ENCODE measurements at regions not wholly inside any gene's neighbourhood (a gene's known extent, or its start where the extent isn't known, plus 50 kb on each side); places are given as distances from the start of the nearest gene placed in this dataset.

DNA sequence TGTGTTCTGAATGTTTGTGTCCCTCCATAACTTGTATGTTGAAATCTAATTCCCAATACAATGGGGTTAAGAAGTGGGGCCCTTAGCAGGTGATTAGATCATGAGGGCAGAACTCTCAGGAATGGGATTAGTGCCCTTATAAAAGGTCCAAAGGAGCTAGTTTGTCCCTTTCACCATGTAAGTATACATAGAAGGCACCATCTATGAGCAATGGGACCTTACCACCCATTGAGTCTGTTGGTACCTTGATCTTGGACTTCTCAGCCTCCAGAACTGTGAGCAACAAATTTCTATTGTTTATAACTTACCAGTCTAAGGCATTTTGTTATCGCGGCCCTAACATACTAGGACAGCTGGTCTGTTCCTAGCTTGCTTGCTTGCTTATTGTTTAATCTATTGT is 106.3 kb downstream of the MYCN start:
- WGBS, result 98% methylated on average over 2 of the region's 2 CpGs
- no peaks in the 10 kb centered on the region for H3K4me1 ChIP-seq (replicated peaks)
- TF ChIP-seq POLR2AphosphoS5 (IDR thresholded peaks at IDR 0.05), result no peak
- TF ChIP-seq POLR2A (IDR thresholded peaks at IDR 0.05), result no peak
- TF ChIP-seq, protein P1, sequence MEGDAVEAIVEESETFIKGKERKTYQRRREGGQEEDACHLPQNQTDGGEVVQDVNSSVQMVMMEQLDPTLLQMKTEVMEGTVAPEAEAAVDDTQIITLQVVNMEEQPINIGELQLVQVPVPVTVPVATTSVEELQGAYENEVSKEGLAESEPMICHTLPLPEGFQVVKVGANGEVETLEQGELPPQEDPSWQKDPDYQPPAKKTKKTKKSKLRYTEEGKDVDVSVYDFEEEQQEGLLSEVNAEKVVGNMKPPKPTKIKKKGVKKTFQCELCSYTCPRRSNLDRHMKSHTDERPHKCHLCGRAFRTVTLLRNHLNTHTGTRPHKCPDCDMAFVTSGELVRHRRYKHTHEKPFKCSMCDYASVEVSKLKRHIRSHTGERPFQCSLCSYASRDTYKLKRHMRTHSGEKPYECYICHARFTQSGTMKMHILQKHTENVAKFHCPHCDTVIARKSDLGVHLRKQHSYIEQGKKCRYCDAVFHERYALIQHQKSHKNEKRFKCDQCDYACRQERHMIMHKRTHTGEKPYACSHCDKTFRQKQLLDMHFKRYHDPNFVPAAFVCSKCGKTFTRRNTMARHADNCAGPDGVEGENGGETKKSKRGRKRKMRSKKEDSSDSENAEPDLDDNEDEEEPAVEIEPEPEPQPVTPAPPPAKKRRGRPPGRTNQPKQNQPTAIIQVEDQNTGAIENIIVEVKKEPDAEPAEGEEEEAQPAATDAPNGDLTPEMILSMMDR (IDR thresholded peaks at IDR 0.05), result no peak
- no peak overlapping the region for H3K4me3 ChIP-seq
- H3K27ac ChIP-seq, result no peak overlapping the region
- H3K36me3 ChIP-seq, result no peaks in the 10 kb centered on the region
- no peaks in the 10 kb centered on the region for H3K9me3 ChIP-seq
- intact Hi-C loops (cut with DNase I), result no loop called here
- no peaks in the 10 kb centered on the region for H3K27me3 ChIP-seq (replicated peaks; ENCODE audit: insufficient read depth)
- no peak for DNase-seq (ENCODE audit: low spot score)

DNA sequence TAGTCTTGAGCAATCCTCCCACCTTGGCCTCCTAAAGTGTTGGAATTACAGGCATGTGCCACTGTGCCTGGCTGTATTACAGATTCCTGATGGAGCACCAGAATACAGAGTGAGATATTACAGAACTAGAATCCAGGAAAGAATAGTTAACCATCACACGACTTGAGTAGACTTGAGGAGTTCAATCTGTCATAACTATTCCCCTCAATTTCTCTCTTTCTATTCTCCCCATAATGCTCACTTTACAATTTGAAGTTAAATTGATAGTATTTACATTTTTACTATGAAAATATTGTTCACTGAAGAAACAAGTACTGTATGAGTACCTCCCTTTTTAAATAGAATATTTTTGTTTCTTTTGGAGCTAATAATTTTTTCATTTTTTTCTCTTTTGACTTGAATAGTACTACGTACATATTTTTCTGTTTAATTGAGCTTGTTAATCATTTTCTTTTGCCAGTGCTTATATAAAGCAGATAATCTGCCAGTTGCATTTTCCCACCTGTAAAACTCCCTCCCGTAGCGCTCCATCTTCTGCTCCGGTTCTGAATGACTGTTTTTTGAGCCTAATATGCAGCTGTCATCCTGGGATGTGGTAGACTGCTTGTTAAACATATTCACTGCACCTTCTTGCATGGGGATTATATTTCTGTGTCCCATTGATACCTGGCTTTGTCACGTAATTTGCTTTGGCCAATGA is 105.5 kb downstream of the MYCN start:
- Histone ChIP-seq H3K4me3 (no peak overlapping the region), H3K9me3 (no peaks in the 10 kb centered on the region), H3K4me1 (replicated peaks) (no peaks in the 10 kb centered on the region), H3K27ac (no peak overlapping the region), H3K36me3 (no peaks in the 10 kb centered on the region), H3K27me3 (replicated peaks; ENCODE audit: insufficient read depth) (peaks cover under 1% of the 10 kb centered on the region)
- intact Hi-C loops (cut with DNase I), result no loop called here
- no peak for TF ChIP-seq POLR2AphosphoS5 (IDR thresholded peaks at IDR 0.05)
- TF ChIP-seq, protein P1 (IDR thresholded peaks at IDR 0.05), result no peak
- TF ChIP-seq POLR2A (IDR thresholded peaks at IDR 0.05), result no peak
- DNase-seq (ENCODE audit: low spot score), result no peak
- 71% methylated on average over 6 of the region's 6 CpGs for WGBS

DNA sequence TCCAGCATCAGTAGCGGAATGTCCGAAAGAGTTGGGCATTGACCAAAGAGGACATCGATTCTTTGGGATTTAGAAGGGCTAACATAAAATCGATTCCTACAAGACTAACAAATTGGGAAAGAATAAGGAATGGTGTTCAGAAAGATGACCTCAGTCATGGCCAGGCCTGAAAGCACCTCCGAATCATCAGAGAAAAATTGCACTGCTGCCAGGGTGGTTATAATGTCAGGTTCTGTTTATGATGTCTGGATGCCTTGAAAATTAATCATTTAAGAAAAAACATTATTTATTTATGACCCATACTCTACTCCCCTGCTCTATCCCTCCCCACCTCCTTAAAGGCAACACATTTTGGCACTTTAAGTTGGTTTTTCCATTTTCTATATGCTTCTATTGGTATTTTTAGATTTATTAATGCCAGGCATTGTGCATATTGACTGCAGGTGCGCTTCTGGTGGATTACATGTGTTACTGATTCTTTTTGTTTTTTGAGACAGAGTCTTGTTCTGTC is 104.7 kb downstream of the MYCN start:
- 94% methylated on average over 6 of the region's 6 CpGs for WGBS

DNA sequence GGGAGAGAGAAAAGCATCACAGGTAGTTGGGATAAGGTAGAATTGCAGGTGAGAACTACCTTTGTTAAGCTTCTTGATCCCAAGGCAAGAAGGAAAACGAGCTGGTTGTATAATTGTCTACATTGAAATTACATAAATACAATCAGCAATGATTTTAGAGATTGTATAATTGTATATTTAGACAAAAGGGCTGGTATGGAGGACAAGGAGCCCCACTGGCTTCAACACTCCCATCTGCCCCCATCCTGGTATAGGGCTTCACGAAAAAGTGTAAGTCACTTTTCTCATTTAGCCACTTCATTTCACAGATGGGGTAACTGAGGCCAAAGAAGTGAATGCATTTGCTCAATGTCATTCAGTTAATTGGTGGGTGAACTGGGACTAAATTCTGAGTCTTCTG is 103.3 kb downstream of the MYCN start:
- Histone ChIP-seq H3K36me3 (no peaks in the 10 kb centered on the region), H3K4me3 (no peak overlapping the region), H3K27ac (no peak overlapping the region), H3K9me3 (no peaks in the 10 kb centered on the region), H3K27me3 (replicated peaks; ENCODE audit: insufficient read depth) (peaks cover 3% of the 10 kb centered on the region), H3K4me1 (replicated peaks) (no peaks in the 10 kb centered on the region)
- intact Hi-C loops (cut with DNase I), result no loop called here
- WGBS, result 92% methylated on average over 2 of the region's 2 CpGs
- no peak for DNase-seq (ENCODE audit: low spot score)
- TF ChIP-seq POLR2A (IDR thresholded peaks at IDR 0.05), result no peak
- TF ChIP-seq, protein P1 (IDR thresholded peaks at IDR 0.05), result no peak
- no peak for TF ChIP-seq POLR2AphosphoS5 (IDR thresholded peaks at IDR 0.05)

More for the DNA sequence above, 104.7 kb downstream of the MYCN start:
- H3K36me3 ChIP-seq, result no peaks in the 10 kb centered on the region
- TF ChIP-seq POLR2AphosphoS5 (IDR thresholded peaks at IDR 0.05), result no peak
- TF ChIP-seq, protein P1 (IDR thresholded peaks at IDR 0.05), result no peak
- no peaks in the 10 kb centered on the region for H3K4me1 ChIP-seq (replicated peaks)
- intact Hi-C loops (cut with DNase I), result no loop called here
- H3K27ac ChIP-seq, result no peak overlapping the region
- DNase-seq (ENCODE audit: low spot score), result no peak
- H3K4me3 ChIP-seq, result no peak overlapping the region
- peaks cover 3% of the 10 kb centered on the region for H3K27me3 ChIP-seq (replicated peaks; ENCODE audit: insufficient read depth)
- no peaks in the 10 kb centered on the region for H3K9me3 ChIP-seq

DNA sequence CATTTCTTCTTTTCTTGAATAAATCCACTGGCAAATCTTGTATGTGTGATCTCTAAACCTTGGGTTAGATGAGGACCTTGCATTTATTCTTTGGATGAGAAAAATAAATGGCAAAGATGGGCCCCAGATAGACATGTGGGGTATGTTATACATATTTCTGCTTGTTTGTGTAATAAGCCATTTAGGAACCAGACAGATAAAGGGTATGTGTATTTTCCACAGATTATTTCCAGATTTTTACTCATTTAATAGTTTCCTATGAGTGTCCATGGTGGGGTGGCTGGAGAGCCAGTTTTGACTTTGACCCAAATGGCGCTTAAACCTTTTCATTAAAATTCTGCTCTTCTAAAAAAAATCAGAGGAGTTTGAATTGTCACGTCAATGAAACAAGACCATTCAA is 102.8 kb downstream of the MYCN start:
- Histone ChIP-seq H3K36me3 (no peaks in the 10 kb centered on the region), H3K4me1 (replicated peaks) (no peaks in the 10 kb centered on the region), H3K27ac (no peak overlapping the region), H3K27me3 (replicated peaks; ENCODE audit: insufficient read depth) (peaks cover 3% of the 10 kb centered on the region), H3K9me3 (no peaks in the 10 kb centered on the region), H3K4me3 (no peak overlapping the region)
- WGBS, result 98% methylated on average over 2 of the region's 2 CpGs
- no peak for DNase-seq (ENCODE audit: low spot score)
- intact Hi-C loops (cut with DNase I), result no loop called here
- no peak for TF ChIP-seq POLR2A (IDR thresholded peaks at IDR 0.05)
- TF ChIP-seq POLR2AphosphoS5 (IDR thresholded peaks at IDR 0.05), result no peak
- TF ChIP-seq, protein P1 (IDR thresholded peaks at IDR 0.05), result no peak
